ENCODE measurements at regions not wholly inside any gene's neighbourhood (a gene's known extent, or its start where the extent isn't known, plus 50 kb on each side); places are given as distances from the start of the nearest gene placed in this dataset.

DNA sequence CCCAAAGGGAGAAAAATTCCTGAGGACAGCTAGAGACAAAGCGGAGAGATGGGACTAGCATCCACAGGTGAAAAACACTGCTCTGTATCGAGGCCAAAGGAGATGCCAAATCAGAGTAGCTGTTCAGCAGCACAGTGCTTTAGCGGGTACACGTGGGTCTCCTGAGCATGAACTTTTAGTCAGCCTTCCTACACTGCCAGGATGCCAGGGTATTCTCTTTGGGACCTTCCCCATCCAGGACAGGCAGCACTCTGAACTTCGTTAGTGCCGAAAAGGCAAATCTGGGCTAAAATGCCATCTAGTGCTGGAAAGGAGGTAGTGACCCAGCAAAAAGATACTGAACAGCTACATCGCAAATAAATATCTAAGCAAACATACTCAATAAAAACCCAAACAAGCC lies 64.9 kb downstream of the C6orf58 start:
- TF ChIP-seq, protein P1, sequence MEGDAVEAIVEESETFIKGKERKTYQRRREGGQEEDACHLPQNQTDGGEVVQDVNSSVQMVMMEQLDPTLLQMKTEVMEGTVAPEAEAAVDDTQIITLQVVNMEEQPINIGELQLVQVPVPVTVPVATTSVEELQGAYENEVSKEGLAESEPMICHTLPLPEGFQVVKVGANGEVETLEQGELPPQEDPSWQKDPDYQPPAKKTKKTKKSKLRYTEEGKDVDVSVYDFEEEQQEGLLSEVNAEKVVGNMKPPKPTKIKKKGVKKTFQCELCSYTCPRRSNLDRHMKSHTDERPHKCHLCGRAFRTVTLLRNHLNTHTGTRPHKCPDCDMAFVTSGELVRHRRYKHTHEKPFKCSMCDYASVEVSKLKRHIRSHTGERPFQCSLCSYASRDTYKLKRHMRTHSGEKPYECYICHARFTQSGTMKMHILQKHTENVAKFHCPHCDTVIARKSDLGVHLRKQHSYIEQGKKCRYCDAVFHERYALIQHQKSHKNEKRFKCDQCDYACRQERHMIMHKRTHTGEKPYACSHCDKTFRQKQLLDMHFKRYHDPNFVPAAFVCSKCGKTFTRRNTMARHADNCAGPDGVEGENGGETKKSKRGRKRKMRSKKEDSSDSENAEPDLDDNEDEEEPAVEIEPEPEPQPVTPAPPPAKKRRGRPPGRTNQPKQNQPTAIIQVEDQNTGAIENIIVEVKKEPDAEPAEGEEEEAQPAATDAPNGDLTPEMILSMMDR (IDR thresholded peaks at IDR 0.05; ENCODE audit: low read depth, low read length, missing control alignments), result peak; percentile 71
- DNase-seq (ENCODE audit: low read depth), result no peak
- H3K4me3 ChIP-seq (ENCODE audit: low read depth, low read length), result no peak overlapping the region
